Prostate gland (tissue), 2 donors: ENCODE measurements at regions not wholly inside any gene's neighbourhood (a gene's known extent, or its start where the extent isn't known, plus 50 kb on each side); places are given as distances from the start of the nearest gene placed in this dataset.

ENCODE experiments used
- POLR2A ChIP-seq: fragments of 450-650 bp; IDR thresholded peaks from one replicate; pipeline ENCODE4 v1.6.1; 2016; ENCODE audit warnings: antibody characterized with exemption, mild to moderate bottlenecking
- POLR2AphosphoS5 ChIP-seq: sonication (generic); formaldehyde crosslinking; IDR thresholded peaks from one replicate; pipeline ENCODE4 v1.6.1; 2017; ENCODE audit warnings: antibody characterized with exemption
- TF ChIP-seq, protein P1 (sequence below), 4 experiments: fragments of 200-600 bp in 2 of 4; fragments of 450-650 bp in 2 of 4; sonication (generic) in 2 of 4; IDR thresholded peaks; 1 replicate in 3 of 4; 2 replicates in 1 of 4; pipeline ENCODE4 v1.5.1; 2016 to 2019; ENCODE audit warnings: antibody characterized with exemption in 4 of 4, mild to moderate bottlenecking in 2 of 4, moderate library complexity in 2 of 4

DNA sequence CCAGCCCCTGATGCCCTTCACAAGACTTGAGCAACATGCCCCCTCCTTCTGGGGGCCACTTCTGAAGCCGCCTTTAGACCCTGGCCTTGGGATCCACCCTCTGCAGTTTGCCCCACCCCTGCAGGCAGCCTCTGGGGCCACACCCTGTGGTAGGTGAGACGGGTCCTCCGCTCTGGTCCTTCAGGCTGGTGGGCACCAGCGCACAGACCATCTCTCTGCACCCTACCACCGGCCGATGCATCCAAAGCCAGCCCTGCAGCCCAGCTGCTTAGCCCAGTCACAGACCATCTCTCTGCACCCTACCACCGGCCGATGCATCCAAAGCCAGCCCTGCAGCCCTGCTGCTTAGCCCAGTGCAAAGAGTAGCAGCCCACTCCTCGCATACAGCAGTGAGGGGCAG lies 159.3 kb upstream of the ECI2 start:
- TF ChIP-seq POLR2A (no peak), POLR2AphosphoS5 (no peak)
- TF ChIP-seq, protein P1, sequence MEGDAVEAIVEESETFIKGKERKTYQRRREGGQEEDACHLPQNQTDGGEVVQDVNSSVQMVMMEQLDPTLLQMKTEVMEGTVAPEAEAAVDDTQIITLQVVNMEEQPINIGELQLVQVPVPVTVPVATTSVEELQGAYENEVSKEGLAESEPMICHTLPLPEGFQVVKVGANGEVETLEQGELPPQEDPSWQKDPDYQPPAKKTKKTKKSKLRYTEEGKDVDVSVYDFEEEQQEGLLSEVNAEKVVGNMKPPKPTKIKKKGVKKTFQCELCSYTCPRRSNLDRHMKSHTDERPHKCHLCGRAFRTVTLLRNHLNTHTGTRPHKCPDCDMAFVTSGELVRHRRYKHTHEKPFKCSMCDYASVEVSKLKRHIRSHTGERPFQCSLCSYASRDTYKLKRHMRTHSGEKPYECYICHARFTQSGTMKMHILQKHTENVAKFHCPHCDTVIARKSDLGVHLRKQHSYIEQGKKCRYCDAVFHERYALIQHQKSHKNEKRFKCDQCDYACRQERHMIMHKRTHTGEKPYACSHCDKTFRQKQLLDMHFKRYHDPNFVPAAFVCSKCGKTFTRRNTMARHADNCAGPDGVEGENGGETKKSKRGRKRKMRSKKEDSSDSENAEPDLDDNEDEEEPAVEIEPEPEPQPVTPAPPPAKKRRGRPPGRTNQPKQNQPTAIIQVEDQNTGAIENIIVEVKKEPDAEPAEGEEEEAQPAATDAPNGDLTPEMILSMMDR (IDR thresholded peaks at IDR 0.05), result no peak
